KMS-11 (cell line): ENCODE measurements at regions not wholly inside any gene's neighbourhood (a gene's known extent, or its start where the extent isn't known, plus 50 kb on each side); places are given as distances from the start of the nearest gene placed in this dataset.

Experiments used
- H2AFZ ChIP-seq: fragments of 200-600 bp; sonication (generic); 2 replicates; pipeline ENCODE4 v1.6.1; 2016; ENCODE audit warnings: antibody characterized with exemption, mixed run types, low read depth
- H3K27ac ChIP-seq: fragments of 200-600 bp; sonication (generic); 2 replicates; pipeline ENCODE4 v1.6.1; 2016; ENCODE audit warnings: mild to moderate bottlenecking, mixed run types
- H3K27me3 ChIP-seq: fragments of 200-600 bp; sonication (generic); 2 replicates; pipeline ENCODE4 v1.6.1; 2017; ENCODE audit warnings: mild to moderate bottlenecking, low read depth, mixed run types, moderate library complexity; ENCODE audit not compliant: insufficient read depth
- H3K36me3 ChIP-seq: fragments of 200-600 bp; sonication (generic); 2 replicates; pipeline ENCODE4 v1.6.1; 2017; ENCODE audit warnings: mild to moderate bottlenecking, mixed run types; ENCODE audit not compliant: insufficient read depth
- H3K4me1 ChIP-seq: fragments of 200-600 bp; sonication (generic); 2 replicates; pipeline ENCODE4 v1.6.1; 2016; ENCODE audit warnings: mild to moderate bottlenecking, low read depth, mixed run types; ENCODE audit not compliant: poor library complexity, severe bottlenecking
- H3K4me2 ChIP-seq: fragments of 200-600 bp; sonication (generic); 2 replicates; pipeline ENCODE4 v1.7.0; 2016; ENCODE audit warnings: mild to moderate bottlenecking, mixed run types
- H3K4me3 ChIP-seq: fragments of 200-600 bp; sonication (generic); IDR thresholded peaks from 2 replicates; pipeline ENCODE4 v1.6.1; 2017; ENCODE audit warnings: low read depth, low read length, mixed read lengths; ENCODE audit not compliant: insufficient read depth
- H3K79me2 ChIP-seq: fragments of 200-600 bp; sonication (generic); 2 replicates; pipeline ENCODE4 v1.6.1; 2016; ENCODE audit warnings: low read depth, mixed run types; ENCODE audit not compliant: insufficient read depth
- H3K9ac ChIP-seq: fragments of 200-600 bp; sonication (generic); 2 replicates; pipeline ENCODE4 v1.6.1; 2016; ENCODE audit warnings: mild to moderate bottlenecking, mixed run types
- H4K20me1 ChIP-seq: fragments of 200-600 bp; sonication (generic); 2 replicates; pipeline ENCODE4 v1.6.1; 2016; ENCODE audit warnings: mild to moderate bottlenecking, mixed run types; ENCODE audit not compliant: insufficient read depth
- TF ChIP-seq, protein P1 (sequence below): fragments of 200-600 bp; sonication (generic); conservative IDR thresholded peaks from 2 replicates; pipeline ENCODE4 v1.6.1; 2017; ENCODE audit warnings: low read depth, mild to moderate bottlenecking, antibody characterized with exemption, low read length, moderate library complexity, mixed read lengths

DNA sequence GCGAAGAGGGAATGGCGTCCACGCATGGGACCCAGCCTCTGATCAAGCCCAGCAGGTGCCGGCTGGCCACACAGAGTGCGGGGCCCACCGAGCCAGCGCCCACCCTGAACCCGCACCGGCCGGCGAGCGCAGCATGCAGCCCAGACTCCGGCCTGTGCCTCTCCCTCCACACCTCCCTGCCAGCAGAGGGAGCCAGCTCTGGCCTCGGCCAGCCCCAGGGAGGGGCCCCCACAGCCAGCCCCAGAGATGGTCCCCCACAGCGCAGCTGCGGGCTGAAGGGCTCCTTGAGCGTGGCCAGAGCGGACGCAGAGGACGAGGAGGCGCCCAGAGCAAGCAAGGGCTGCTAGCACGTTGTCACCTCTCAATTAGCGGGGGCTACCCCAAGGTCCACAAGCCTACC lies 904.5 kb downstream of the SLITRK6 start:
- no peaks in the 10 kb centered on the region for H4K20me1 ChIP-seq
- TF ChIP-seq, protein P1, sequence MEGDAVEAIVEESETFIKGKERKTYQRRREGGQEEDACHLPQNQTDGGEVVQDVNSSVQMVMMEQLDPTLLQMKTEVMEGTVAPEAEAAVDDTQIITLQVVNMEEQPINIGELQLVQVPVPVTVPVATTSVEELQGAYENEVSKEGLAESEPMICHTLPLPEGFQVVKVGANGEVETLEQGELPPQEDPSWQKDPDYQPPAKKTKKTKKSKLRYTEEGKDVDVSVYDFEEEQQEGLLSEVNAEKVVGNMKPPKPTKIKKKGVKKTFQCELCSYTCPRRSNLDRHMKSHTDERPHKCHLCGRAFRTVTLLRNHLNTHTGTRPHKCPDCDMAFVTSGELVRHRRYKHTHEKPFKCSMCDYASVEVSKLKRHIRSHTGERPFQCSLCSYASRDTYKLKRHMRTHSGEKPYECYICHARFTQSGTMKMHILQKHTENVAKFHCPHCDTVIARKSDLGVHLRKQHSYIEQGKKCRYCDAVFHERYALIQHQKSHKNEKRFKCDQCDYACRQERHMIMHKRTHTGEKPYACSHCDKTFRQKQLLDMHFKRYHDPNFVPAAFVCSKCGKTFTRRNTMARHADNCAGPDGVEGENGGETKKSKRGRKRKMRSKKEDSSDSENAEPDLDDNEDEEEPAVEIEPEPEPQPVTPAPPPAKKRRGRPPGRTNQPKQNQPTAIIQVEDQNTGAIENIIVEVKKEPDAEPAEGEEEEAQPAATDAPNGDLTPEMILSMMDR: no peak
- no peaks in the 10 kb centered on the region for H3K79me2 ChIP-seq
- no peak overlapping the region for H3K27ac ChIP-seq
- no peak overlapping the region for H2AFZ ChIP-seq
- no peak overlapping the region for H3K4me3 ChIP-seq
- H3K27me3 ChIP-seq: no peaks in the 10 kb centered on the region
- no peak overlapping the region for H3K4me2 ChIP-seq
- no peaks in the 10 kb centered on the region for H3K36me3 ChIP-seq
- no peaks in the 10 kb centered on the region for H3K4me1 ChIP-seq
- no peak overlapping the region for H3K9ac ChIP-seq

DNA sequence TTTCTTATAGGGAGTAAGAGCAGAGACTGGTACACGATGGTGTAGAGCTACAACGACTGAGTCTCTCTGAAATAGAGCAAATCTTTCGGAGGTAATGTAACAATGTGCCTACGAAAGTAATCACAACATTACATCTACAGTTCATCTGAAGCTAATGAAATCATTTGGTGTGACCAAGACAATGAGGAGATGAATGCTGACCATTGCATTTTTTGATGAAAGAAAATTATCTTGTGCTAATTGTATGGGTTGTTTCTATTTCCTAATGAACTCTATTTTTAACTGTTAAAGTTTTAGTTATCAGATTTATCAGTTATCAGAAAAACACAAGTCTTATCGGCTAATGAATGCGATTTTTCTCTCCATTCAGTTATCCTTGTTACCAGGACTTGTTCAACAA lies 913.4 kb downstream of the SLITRK6 start:
- H3K79me2 ChIP-seq: no peaks in the 10 kb centered on the region
- H3K27ac ChIP-seq: no peak overlapping the region
- H3K27me3 ChIP-seq: no peaks in the 10 kb centered on the region
- no peaks in the 10 kb centered on the region for H3K36me3 ChIP-seq
- no peak overlapping the region for H3K4me3 ChIP-seq
- TF ChIP-seq, protein P1: no peak
- no peak overlapping the region for H2AFZ ChIP-seq
- no peaks in the 10 kb centered on the region for H4K20me1 ChIP-seq
- H3K4me1 ChIP-seq: no peaks in the 10 kb centered on the region
- no peak overlapping the region for H3K4me2 ChIP-seq
- no peak overlapping the region for H3K9ac ChIP-seq

DNA sequence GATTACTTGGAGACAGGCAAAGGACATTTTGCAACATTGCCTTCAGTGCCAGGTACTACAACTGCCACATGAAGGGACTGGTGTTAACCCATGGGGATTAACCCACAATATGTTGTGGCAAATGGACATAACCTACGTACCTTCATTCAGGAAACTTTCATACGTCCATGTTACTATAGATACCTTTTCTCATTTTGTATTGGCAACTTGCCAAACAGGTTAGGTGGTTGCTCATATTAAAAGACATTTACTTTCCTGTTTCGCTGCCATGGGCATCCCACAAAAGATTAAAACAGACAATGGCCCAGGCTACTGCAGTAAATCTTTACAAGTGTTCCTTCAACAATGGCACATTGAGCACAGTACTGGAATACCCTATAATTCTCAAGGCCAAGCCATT lies 925.3 kb downstream of the SLITRK6 start:
- Histone ChIP-seq H3K36me3 (no peaks in the 10 kb centered on the region), H3K79me2 (no peaks in the 10 kb centered on the region), H3K4me1 (no peaks in the 10 kb centered on the region), H2AFZ (no peak overlapping the region), H3K9ac (no peak overlapping the region), H3K4me2 (no peak overlapping the region), H4K20me1 (no peaks in the 10 kb centered on the region), H3K4me3 (no peak overlapping the region), H3K27ac (no peak overlapping the region), H3K27me3 (no peaks in the 10 kb centered on the region)
- TF ChIP-seq, protein P1: no peak

DNA sequence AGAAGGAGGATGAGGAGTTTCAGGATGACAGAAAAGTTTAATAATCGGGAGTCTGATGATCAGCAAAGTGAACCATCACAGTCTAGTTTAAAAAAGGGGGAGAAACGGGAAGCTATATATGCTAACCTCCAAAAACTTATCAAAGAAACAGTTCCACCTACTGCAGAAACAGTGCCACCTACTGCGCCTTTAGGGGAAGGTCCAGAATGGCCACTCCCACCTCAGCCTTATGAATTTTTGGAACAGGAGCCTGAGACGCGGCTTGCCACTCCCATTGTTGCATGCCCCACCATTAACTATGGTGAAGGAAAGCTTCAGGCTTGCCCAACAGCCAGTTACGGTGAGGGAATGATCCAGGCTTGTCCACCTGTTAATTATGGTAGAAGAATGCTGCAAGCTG lies 929.0 kb downstream of the SLITRK6 start:
- Histone ChIP-seq H2AFZ (no peak overlapping the region), H3K79me2 (no peaks in the 10 kb centered on the region), H3K27me3 (no peaks in the 10 kb centered on the region), H3K4me1 (no peaks in the 10 kb centered on the region), H3K4me3 (no peak overlapping the region), H4K20me1 (no peaks in the 10 kb centered on the region), H3K4me2 (no peak overlapping the region), H3K27ac (no peak overlapping the region), H3K36me3 (no peaks in the 10 kb centered on the region), H3K9ac (no peak overlapping the region)
- TF ChIP-seq, protein P1: no peak

DNA sequence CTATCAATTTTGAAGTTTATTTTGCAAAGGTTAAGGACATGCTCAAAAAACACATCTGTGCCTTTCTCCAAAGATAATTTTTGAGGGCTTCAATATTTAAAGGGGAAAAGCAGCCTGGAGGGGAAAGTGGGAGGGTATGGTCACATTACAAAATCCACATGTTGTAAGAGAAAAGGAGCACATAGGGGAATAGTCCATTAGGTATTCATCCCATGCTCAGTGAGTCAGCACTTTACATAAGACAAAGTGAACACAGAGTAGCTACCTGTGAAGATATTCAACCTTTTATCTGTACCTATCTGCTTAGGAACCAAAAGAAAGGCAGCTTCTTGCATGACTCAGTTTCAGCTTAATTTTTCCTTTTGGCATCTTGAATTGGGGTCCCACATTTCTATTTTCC lies 932.0 kb downstream of the SLITRK6 start:
- no peaks in the 10 kb centered on the region for H3K27me3 ChIP-seq
- no peak overlapping the region for H3K4me2 ChIP-seq
- no peak overlapping the region for H3K4me3 ChIP-seq
- no peaks in the 10 kb centered on the region for H4K20me1 ChIP-seq
- no peaks in the 10 kb centered on the region for H3K4me1 ChIP-seq
- H3K9ac ChIP-seq: no peak overlapping the region
- H2AFZ ChIP-seq: no peak overlapping the region
- H3K36me3 ChIP-seq: no peaks in the 10 kb centered on the region
- no peak overlapping the region for H3K27ac ChIP-seq
- TF ChIP-seq, protein P1: no peak
- H3K79me2 ChIP-seq: no peaks in the 10 kb centered on the region
